ENCODE measurements at regions not wholly inside any gene's neighbourhood (a gene's known extent, or its start where the extent isn't known, plus 50 kb on each side); places are given as distances from the start of the nearest gene placed in this dataset.

DNA sequence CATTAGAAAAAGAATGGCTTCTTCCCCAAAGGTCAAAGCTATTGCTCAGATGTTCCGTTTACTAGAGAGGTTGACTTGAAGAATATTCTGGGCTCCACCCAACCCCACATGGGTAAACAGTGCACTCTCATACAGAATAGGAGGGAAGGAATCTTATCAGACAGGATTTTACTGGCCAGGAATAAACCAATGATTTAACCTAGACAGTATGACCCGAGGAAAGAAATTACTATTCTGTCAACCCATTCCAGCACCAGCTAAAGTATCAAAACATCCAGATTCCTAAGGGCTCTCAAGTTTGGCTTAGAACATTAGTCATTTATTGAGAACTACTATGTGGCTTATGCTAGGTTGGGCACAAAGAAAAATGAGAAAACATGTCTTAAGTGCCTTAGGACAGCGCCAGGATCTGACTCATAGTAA is 493.6 kb upstream of the KLF4 start:
- no peak for TF ChIP-seq RAD21 (IDR thresholded peaks at IDR 0.05; ENCODE audit: low read length)
- TF ChIP-seq MXI1 (IDR thresholded peaks at IDR 0.05; ENCODE audit: borderline replicate concordance, low read depth, low read length), result no peak
- TF ChIP-seq, protein P1, sequence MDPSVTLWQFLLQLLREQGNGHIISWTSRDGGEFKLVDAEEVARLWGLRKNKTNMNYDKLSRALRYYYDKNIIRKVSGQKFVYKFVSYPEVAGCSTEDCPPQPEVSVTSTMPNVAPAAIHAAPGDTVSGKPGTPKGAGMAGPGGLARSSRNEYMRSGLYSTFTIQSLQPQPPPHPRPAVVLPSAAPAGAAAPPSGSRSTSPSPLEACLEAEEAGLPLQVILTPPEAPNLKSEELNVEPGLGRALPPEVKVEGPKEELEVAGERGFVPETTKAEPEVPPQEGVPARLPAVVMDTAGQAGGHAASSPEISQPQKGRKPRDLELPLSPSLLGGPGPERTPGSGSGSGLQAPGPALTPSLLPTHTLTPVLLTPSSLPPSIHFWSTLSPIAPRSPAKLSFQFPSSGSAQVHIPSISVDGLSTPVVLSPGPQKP (IDR thresholded peaks at IDR 0.05; ENCODE audit: borderline replicate concordance, low read depth, low read length), result no peak
- TF ChIP-seq, protein P2, sequence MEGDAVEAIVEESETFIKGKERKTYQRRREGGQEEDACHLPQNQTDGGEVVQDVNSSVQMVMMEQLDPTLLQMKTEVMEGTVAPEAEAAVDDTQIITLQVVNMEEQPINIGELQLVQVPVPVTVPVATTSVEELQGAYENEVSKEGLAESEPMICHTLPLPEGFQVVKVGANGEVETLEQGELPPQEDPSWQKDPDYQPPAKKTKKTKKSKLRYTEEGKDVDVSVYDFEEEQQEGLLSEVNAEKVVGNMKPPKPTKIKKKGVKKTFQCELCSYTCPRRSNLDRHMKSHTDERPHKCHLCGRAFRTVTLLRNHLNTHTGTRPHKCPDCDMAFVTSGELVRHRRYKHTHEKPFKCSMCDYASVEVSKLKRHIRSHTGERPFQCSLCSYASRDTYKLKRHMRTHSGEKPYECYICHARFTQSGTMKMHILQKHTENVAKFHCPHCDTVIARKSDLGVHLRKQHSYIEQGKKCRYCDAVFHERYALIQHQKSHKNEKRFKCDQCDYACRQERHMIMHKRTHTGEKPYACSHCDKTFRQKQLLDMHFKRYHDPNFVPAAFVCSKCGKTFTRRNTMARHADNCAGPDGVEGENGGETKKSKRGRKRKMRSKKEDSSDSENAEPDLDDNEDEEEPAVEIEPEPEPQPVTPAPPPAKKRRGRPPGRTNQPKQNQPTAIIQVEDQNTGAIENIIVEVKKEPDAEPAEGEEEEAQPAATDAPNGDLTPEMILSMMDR (conservative IDR thresholded peaks at IDR 0.05; ENCODE audit: low read depth, low read length), result no peak
- TF ChIP-seq MAZ (IDR thresholded peaks at IDR 0.05; ENCODE audit: borderline replicate concordance, low read depth, low read length), result no peak
- TF ChIP-seq POLR2A (IDR thresholded peaks at IDR 0.05; ENCODE audit: low read depth, low read length), result no peak
- TF ChIP-seq RFX5 (IDR thresholded peaks at IDR 0.05; ENCODE audit: low read depth, low read length), result no peak
- TF ChIP-seq MAFK (IDR thresholded peaks at IDR 0.05; ENCODE audit: low read depth, low read length), result no peak
- TF ChIP-seq BHLHE40 (IDR thresholded peaks at IDR 0.05; ENCODE audit: low read depth, low read length), result no peak
- TF ChIP-seq, protein P3, sequence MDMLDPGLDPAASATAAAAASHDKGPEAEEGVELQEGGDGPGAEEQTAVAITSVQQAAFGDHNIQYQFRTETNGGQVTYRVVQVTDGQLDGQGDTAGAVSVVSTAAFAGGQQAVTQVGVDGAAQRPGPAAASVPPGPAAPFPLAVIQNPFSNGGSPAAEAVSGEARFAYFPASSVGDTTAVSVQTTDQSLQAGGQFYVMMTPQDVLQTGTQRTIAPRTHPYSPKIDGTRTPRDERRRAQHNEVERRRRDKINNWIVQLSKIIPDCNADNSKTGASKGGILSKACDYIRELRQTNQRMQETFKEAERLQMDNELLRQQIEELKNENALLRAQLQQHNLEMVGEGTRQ (IDR thresholded peaks at IDR 0.05; ENCODE audit: low read depth, low read length), result no peak
